Astrocyte (in vitro differentiated cells and primary cell): ENCODE measurements at regions not wholly inside any gene's neighbourhood (a gene's known extent, or its start where the extent isn't known, plus 50 kb on each side); places are given as distances from the start of the nearest gene placed in this dataset.

ENCODE experiments used
- DNase-seq: peaks from one replicate; pipeline ENCODE4 v3.0.0-alpha.2; 2010; ENCODE audit warnings: low read depth
- FAIRE-seq: peaks from 2 replicates; lab custom pipeline; 2011; peaks lifted over from hg19 to GRCh38; lab: Jason Lieb, UNC
- H2AFZ ChIP-seq: 2 replicates; pipeline ENCODE4 v1.6.0; 2012; ENCODE audit warnings: low read depth, low read length, inconsistent platforms
- H3K27ac ChIP-seq: 2 replicates; pipeline ENCODE4 v1.5.1; 2011; ENCODE audit warnings: low read depth, low read length, inconsistent platforms
- H3K27me3 ChIP-seq: 2 replicates; pipeline ENCODE4 v1.6.0; 2011; ENCODE audit warnings: low read length, inconsistent platforms; ENCODE audit not compliant: insufficient read depth
- H3K36me3 ChIP-seq: 2 replicates; pipeline ENCODE4 v1.5.1; 2011; ENCODE audit warnings: low read length, inconsistent platforms; ENCODE audit not compliant: insufficient read depth
- H3K4me1 ChIP-seq: 2 replicates; pipeline ENCODE4 v1.5.1; 2011; ENCODE audit warnings: low read length, inconsistent platforms; ENCODE audit not compliant: insufficient read depth
- H3K4me2 ChIP-seq: 2 replicates; pipeline ENCODE4 v1.6.0; 2012; ENCODE audit warnings: low read length, inconsistent platforms
- H3K4me3 ChIP-seq: 2 replicates; pipeline ENCODE4 v1.5.1; 2011; ENCODE audit warnings: low read depth, mild to moderate bottlenecking, low read length, inconsistent platforms; ENCODE audit not compliant: insufficient read depth
- H3K79me2 ChIP-seq: 2 replicates; pipeline ENCODE4 v1.6.0; 2012; ENCODE audit warnings: mild to moderate bottlenecking, low read length, inconsistent platforms; ENCODE audit not compliant: insufficient read depth
- H3K9ac ChIP-seq: 2 replicates; pipeline ENCODE4 v1.6.0; 2012; ENCODE audit warnings: mild to moderate bottlenecking, low read length, inconsistent platforms
- H3K9me3 ChIP-seq: 2 replicates; pipeline ENCODE4 v1.5.1; 2012; ENCODE audit warnings: low read depth, mild to moderate bottlenecking, low read length, inconsistent platforms; ENCODE audit not compliant: insufficient read depth
- H4K20me1 ChIP-seq: 2 replicates; pipeline ENCODE4 v1.6.0; 2012; ENCODE audit warnings: low read length, inconsistent platforms; ENCODE audit not compliant: insufficient read depth
- H3K27ac Mint-ChIP-seq: one replicate; pipeline ENCODE4 v1.8.0; 2021; ENCODE audit warnings: mild to moderate bottlenecking, mixed read lengths; ENCODE audit not compliant: unreplicated experiment
- H3K27me3 Mint-ChIP-seq: one replicate; pipeline ENCODE4 v1.8.0; 2021; ENCODE audit warnings: low read depth, mixed read lengths; ENCODE audit not compliant: unreplicated experiment
- H3K36me3 Mint-ChIP-seq: one replicate; pipeline ENCODE4 v1.8.0; 2021; ENCODE audit warnings: low read depth, mixed read lengths; ENCODE audit not compliant: unreplicated experiment
- H3K4me1 Mint-ChIP-seq: one replicate; pipeline ENCODE4 v1.8.0; 2021; ENCODE audit warnings: low read depth, mixed read lengths; ENCODE audit not compliant: unreplicated experiment
- H3K4me3 Mint-ChIP-seq: one replicate; pipeline ENCODE4 v1.8.0; 2021; ENCODE audit warnings: mild to moderate bottlenecking, moderate library complexity, mixed read lengths; ENCODE audit not compliant: unreplicated experiment
- H3K9me3 Mint-ChIP-seq: one replicate; pipeline ENCODE4 v1.8.0; 2021; ENCODE audit warnings: mild to moderate bottlenecking, mixed read lengths; ENCODE audit not compliant: unreplicated experiment
- CTCF ChIP-seq: IDR thresholded peaks from 2 replicates; pipeline ENCODE4 v1.5.1; 2011; ENCODE audit warnings: low read depth, mild to moderate bottlenecking, inconsistent platforms, low read length, moderate library complexity; ENCODE audit not compliant: insufficient read depth
- EZH2 ChIP-seq: IDR thresholded peaks from 2 replicates; pipeline ENCODE4 v1.6.1; 2012; ENCODE audit warnings: mild to moderate bottlenecking, low read length, inconsistent platforms; ENCODE audit not compliant: insufficient read depth

GRCh38 chr2:43000242-43001054 is 208.1 kb upstream of the HAAO start:
- H3K9me3 Mint-ChIP-seq = peaks cover 7% of the 10 kb centered on the region
- FAIRE-seq (no peak), DNase-seq (no peak)
- no peak overlapping the region for H3K27ac ChIP-seq
- H3K4me3 ChIP-seq = no peak overlapping the region
- no peak overlapping the region for H3K27ac Mint-ChIP-seq
- H3K9me3 ChIP-seq = peaks cover 3% of the 10 kb centered on the region
- H3K79me2 ChIP-seq = no peaks in the 10 kb centered on the region
- H3K27me3 Mint-ChIP-seq = peaks cover 12% of the 10 kb centered on the region
- H3K4me2 ChIP-seq = no peak overlapping the region
- no peak overlapping the region for H3K4me3 Mint-ChIP-seq
- H4K20me1 ChIP-seq = no peaks in the 10 kb centered on the region
- no peaks in the 10 kb centered on the region for H3K27me3 ChIP-seq
- H3K9ac ChIP-seq = no peak overlapping the region
- H3K36me3 ChIP-seq = no peaks in the 10 kb centered on the region
- no peak for TF ChIP-seq CTCF
- no peak for TF ChIP-seq EZH2
- H3K4me1 Mint-ChIP-seq = peaks cover 4% of the 10 kb centered on the region
- H2AFZ ChIP-seq = no peak overlapping the region
- no peaks in the 10 kb centered on the region for H3K36me3 Mint-ChIP-seq
- peaks cover under 1% of the 10 kb centered on the region for H3K4me1 ChIP-seq

- H3K4me1 ChIP-seq = no peaks in the 10 kb centered on the region
- Mint-ChIP-seq H3K4me1 (no peaks in the 10 kb centered on the region), H3K4me3 (no peak overlapping the region), H3K36me3 (no peaks in the 10 kb centered on the region), H3K9me3 (peaks cover 7% of the 10 kb centered on the region), H3K27ac (no peak overlapping the region), H3K27me3 (peaks cover 9% of the 10 kb centered on the region)
- H3K9ac ChIP-seq = no peak overlapping the region
- no peaks in the 10 kb centered on the region for H4K20me1 ChIP-seq
- no peaks in the 10 kb centered on the region for H3K79me2 ChIP-seq
- no peak for FAIRE-seq
- H3K36me3 ChIP-seq = no peaks in the 10 kb centered on the region
- no peak overlapping the region for H2AFZ ChIP-seq
- H3K27ac ChIP-seq = no peak overlapping the region
- peaks cover 3% of the 10 kb centered on the region for H3K9me3 ChIP-seq
- TF ChIP-seq EZH2 (no peak), CTCF (no peak)
- no peak for DNase-seq
- no peak overlapping the region for H3K4me2 ChIP-seq
- H3K27me3 ChIP-seq = no peaks in the 10 kb centered on the region
- no peak overlapping the region for H3K4me3 ChIP-seq
These were observed 207.5 kb upstream of the HAAO start for GRCh38 chr2:42999856-43000241.

GRCh38 chr2:42999391-42999841 is 207.0 kb upstream of the HAAO start:
- no peak for TF ChIP-seq CTCF
- no peak for TF ChIP-seq EZH2
- no peak overlapping the region for H3K4me3 Mint-ChIP-seq
- no peak for FAIRE-seq
- H3K9me3 Mint-ChIP-seq = peaks cover 7% of the 10 kb centered on the region
- Histone ChIP-seq H3K27ac (no peak overlapping the region), H3K79me2 (no peaks in the 10 kb centered on the region), H3K4me1 (no peaks in the 10 kb centered on the region), H3K4me3 (no peak overlapping the region), H4K20me1 (no peaks in the 10 kb centered on the region), H2AFZ (no peak overlapping the region), H3K9me3 (peaks cover 3% of the 10 kb centered on the region), H3K27me3 (no peaks in the 10 kb centered on the region), H3K4me2 (no peak overlapping the region), H3K36me3 (no peaks in the 10 kb centered on the region), H3K9ac (no peak overlapping the region)
- H3K4me1 Mint-ChIP-seq = no peaks in the 10 kb centered on the region
- H3K27ac Mint-ChIP-seq = no peak overlapping the region
- no peak for DNase-seq
- H3K36me3 Mint-ChIP-seq = no peaks in the 10 kb centered on the region
- H3K27me3 Mint-ChIP-seq = peaks cover 4% of the 10 kb centered on the region
